CD4-positive, alpha-beta T cell (primary cell): ENCODE measurements at regions not wholly inside any gene's neighbourhood (a gene's known extent, or its start where the extent isn't known, plus 50 kb on each side); places are given as distances from the start of the nearest gene placed in this dataset.

Source experiments
- ATAC-seq: fragments of 200-7000 bp; cut with Tn5 transposase; one replicate; pipeline ENCODE4 v1.10.0; 2022; ENCODE audit warnings: mild to moderate bottlenecking; ENCODE audit not compliant: poor library complexity
- CTCF ChIA-PET: fragments of 350-600 bp; sonication (Branson Sonifier 250); formaldehyde crosslinking; loops from one replicate; lab custom pipeline; 2021; ENCODE audit warnings: antibody characterized with exemption, inconsistent platforms; lab: Charles Lee
- POLR2A ChIA-PET: fragments of 350-600 bp; sonication (Branson Sonifier 250); formaldehyde crosslinking; loops from one replicate; lab custom pipeline; 2021; ENCODE audit warnings: antibody characterized with exemption, inconsistent platforms; lab: Charles Lee
- DNase-seq, 14 experiments: peaks; one replicate each; pipeline ENCODE4 v3.0.0-alpha.2; 2013 to 2020; ENCODE audit warnings: mixed read lengths in 2 of 14
- H3K27ac ChIP-seq, 2 donors: one replicate each; pipeline versions ENCODE4 v1.5.1 to v1.7.0; 2013; ENCODE audit warnings: low read length in 2 of 2, low read depth in 1 of 2, mild to moderate bottlenecking in 1 of 2
- H3K27me3 ChIP-seq, 2 experiments: 1 replicate in 1 of 2; 2 replicates in 1 of 2; pipeline versions ENCODE4 v1.6.1 to v1.7.0; 2013; ENCODE audit warnings: low read length in 2 of 2, control low read depth in 1 of 2, mild to moderate bottlenecking in 1 of 2, moderate library complexity in 1 of 2; ENCODE audit not compliant: insufficient read depth in 2 of 2, control insufficient read depth in 1 of 2
- H3K36me3 ChIP-seq: one replicate; pipeline ENCODE4 v1.6.1; 2013; ENCODE audit warnings: low read length, control low read depth; ENCODE audit not compliant: insufficient read depth
- H3K4me1 ChIP-seq: one replicate; pipeline ENCODE4 v1.6.1; 2013; ENCODE audit warnings: low read length, control low read depth; ENCODE audit not compliant: insufficient read depth
- H3K4me3 ChIP-seq: one replicate; pipeline ENCODE4 v1.5.1; 2013; ENCODE audit warnings: mild to moderate bottlenecking, low read length, moderate library complexity
- H3K9me3 ChIP-seq, 2 experiments: 1 replicate in 1 of 2; 2 replicates in 1 of 2; pipeline versions ENCODE4 v1.6.1 to v1.7.0; 2013; ENCODE audit warnings: low read length in 2 of 2, mild to moderate bottlenecking in 2 of 2, control low read depth in 1 of 2, moderate library complexity in 1 of 2; ENCODE audit not compliant: control insufficient read depth in 1 of 2, insufficient read depth in 1 of 2
- H3K27ac Mint-ChIP-seq: one replicate; pipeline ENCODE4 v1.8.0; 2020; ENCODE audit warnings: mixed read lengths
- H3K27me3 Mint-ChIP-seq: one replicate; pipeline ENCODE4 v1.8.0; 2021; ENCODE audit warnings: mixed read lengths
- H3K36me3 Mint-ChIP-seq: one replicate; pipeline ENCODE4 v1.8.0; 2021; ENCODE audit warnings: low read depth, mixed read lengths
- H3K4me1 Mint-ChIP-seq: one replicate; pipeline ENCODE4 v1.8.0; 2021; ENCODE audit warnings: low read depth, mixed read lengths
- H3K4me3 Mint-ChIP-seq: one replicate; pipeline ENCODE4 v1.8.0; 2020; ENCODE audit warnings: mild to moderate bottlenecking, mixed read lengths
- H3K9me3 Mint-ChIP-seq: one replicate; pipeline ENCODE4 v1.8.0; 2020; ENCODE audit warnings: mixed read lengths
- CTCF ChIP-seq: fragments of 200-600 bp; IDR thresholded peaks from one replicate; pipeline ENCODE4 v1.8.0; 2022; ENCODE audit warnings: antibody characterized with exemption, mild to moderate bottlenecking
- intact Hi-C, 2 experiments: fragments of 100-400 bp; cut with DNase I in 1 of 2; cut with micrococcal nuclease in 1 of 2; formaldehyde crosslinking; loops; one replicate each; pipeline versions ENCODE4 v1.15.1 to v1.9.0; 2023 to 2025; cut with DNase I, micrococcal nuclease

GRCh38 chr4:170243662-170244288 lies 154.0 kb upstream of the AADAT start:
- Histone ChIP-seq H3K4me3 (no peak overlapping the region), H3K4me1 (no peaks in the 10 kb centered on the region), H3K36me3 (no peaks in the 10 kb centered on the region), H3K9me3 (peaks cover 0 to 3% of the 10 kb centered on the region in 2 experiments), H3K27me3 (no peaks in the 10 kb centered on the region), H3K27ac (no peak overlapping the region)
- ChIA-PET POLR2A (no interaction called here), CTCF (no interaction called here)
- TF ChIP-seq CTCF: no peak
- intact Hi-C loops: no loop called here
- DNase-seq: no peak
- Mint-ChIP-seq H3K9me3 (no peaks in the 10 kb centered on the region), H3K4me1 (no peaks in the 10 kb centered on the region), H3K4me3 (no peak overlapping the region), H3K36me3 (no peaks in the 10 kb centered on the region), H3K27me3 (no peaks in the 10 kb centered on the region), H3K27ac (no peak overlapping the region)
- ATAC-seq: no peak

GRCh38 chr4:170242471-170242870 lies 152.7 kb upstream of the AADAT start:
- ChIA-PET CTCF (no interaction called here), POLR2A (no interaction called here)
- no peak overlapping the region for H3K27ac ChIP-seq
- Mint-ChIP-seq H3K27ac (no peak overlapping the region), H3K9me3 (no peaks in the 10 kb centered on the region), H3K4me3 (no peak overlapping the region), H3K36me3 (no peaks in the 10 kb centered on the region), H3K27me3 (no peaks in the 10 kb centered on the region), H3K4me1 (no peaks in the 10 kb centered on the region)
- no peaks in the 10 kb centered on the region for H3K36me3 ChIP-seq
- H3K4me3 ChIP-seq: no peak overlapping the region
- DNase-seq: no peak
- ATAC-seq: no peak
- peaks cover 0 to 3% of the 10 kb centered on the region in 2 experiments for H3K9me3 ChIP-seq
- H3K27me3 ChIP-seq: no peaks in the 10 kb centered on the region
- intact Hi-C loops: no loop called here
- TF ChIP-seq CTCF: no peak
- H3K4me1 ChIP-seq: no peaks in the 10 kb centered on the region

- Mint-ChIP-seq H3K27me3 (no peaks in the 10 kb centered on the region), H3K4me3 (no peak overlapping the region), H3K36me3 (no peaks in the 10 kb centered on the region), H3K27ac (no peak overlapping the region), H3K9me3 (no peaks in the 10 kb centered on the region), H3K4me1 (no peaks in the 10 kb centered on the region)
- DNase-seq (no peak), ATAC-seq (no peak)
- H3K4me3 ChIP-seq: no peak overlapping the region
- CTCF ChIA-PET: no interaction called here
- H3K36me3 ChIP-seq: no peaks in the 10 kb centered on the region
- no peaks in the 10 kb centered on the region for H3K27me3 ChIP-seq
- no peak for TF ChIP-seq CTCF
- no peak overlapping the region for H3K27ac ChIP-seq
- POLR2A ChIA-PET: no interaction called here
- no peaks in the 10 kb centered on the region for H3K4me1 ChIP-seq
- intact Hi-C loops: no loop called here
- H3K9me3 ChIP-seq: no peaks in the 10 kb centered on the region
These were observed 145.0 kb upstream of the AADAT start for GRCh38 chr4:170234800-170235199.
